GM21576 (cell line): ENCODE measurements at regions not wholly inside any gene's neighbourhood (a gene's known extent, or its start where the extent isn't known, plus 50 kb on each side); places are given as distances from the start of the nearest gene placed in this dataset.

Experiments used
- ATAC-seq: cut with Tn5 transposase; IDR thresholded peaks from one replicate; pipeline ENCODE4 v1.9.1; 2021; ENCODE audit warnings: mild to moderate bottlenecking, moderate library complexity; ENCODE audit not compliant: unreplicated experiment

DNA sequence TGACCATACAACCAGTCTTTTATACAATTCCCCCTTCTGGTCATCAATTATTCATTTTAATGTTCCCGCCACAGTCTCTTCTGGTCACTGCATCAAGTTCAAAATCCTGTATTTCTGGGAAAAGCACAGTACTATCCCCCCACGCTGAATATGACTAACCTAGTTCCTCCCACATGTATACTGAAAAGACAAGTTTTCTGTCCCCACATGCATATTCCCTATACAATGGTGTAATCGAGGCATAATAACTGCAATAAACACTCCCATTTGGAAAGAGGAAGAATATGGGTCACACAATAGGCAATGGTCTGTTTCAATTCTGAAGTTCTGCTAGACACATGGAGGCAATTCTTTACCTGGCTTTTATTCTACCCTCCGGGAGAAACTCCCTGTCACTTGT lies 344.9 kb downstream of the EFNA5 start:
- ATAC-seq = no peak

DNA sequence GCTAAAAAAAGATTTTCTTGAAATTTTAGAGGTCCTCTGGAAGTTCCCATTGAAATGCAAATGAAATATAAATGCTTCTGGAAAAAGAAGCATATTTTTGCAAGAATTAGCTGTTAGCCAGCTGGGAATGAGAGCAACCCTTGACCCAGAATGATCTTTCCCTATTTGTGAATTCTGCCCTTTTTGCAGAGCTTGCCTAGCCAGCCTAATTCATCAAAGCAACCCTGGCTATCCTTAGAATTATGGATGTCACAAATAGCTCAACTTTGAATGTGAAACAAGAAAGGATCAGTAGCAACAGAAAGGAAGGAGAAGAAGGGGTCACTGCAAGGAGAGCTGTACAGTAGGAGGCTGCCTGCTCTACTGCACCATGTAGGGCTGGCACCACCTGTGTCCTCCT lies 345.9 kb downstream of the EFNA5 start:
- ATAC-seq = no peak

DNA sequence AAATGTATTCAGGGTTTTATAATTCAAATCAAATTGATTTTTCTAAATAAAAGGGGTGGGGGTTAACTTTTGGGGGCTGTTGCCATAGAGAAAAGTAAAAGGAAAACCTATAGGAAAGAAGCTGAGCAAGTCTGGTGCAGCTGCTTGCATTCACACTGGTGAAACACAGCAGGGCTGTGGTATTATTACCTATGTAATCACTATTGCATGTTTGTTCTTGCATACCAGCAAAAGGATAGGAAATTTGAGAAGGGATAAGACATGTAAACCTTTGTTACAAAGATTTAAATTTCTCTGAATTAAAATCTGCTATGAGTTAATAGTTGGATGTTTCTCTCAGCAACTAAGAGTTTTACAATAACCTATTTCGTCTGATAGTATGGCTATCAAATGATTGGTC lies 346.7 kb downstream of the EFNA5 start:
- no peak for ATAC-seq

- no peak for ATAC-seq
Observed at GRCh38 chr5:107323536-107323935, 347.2 kb downstream of the EFNA5 start.

- no peak for ATAC-seq
Observed at GRCh38 chr5:107322936-107323335, 347.8 kb downstream of the EFNA5 start.

DNA sequence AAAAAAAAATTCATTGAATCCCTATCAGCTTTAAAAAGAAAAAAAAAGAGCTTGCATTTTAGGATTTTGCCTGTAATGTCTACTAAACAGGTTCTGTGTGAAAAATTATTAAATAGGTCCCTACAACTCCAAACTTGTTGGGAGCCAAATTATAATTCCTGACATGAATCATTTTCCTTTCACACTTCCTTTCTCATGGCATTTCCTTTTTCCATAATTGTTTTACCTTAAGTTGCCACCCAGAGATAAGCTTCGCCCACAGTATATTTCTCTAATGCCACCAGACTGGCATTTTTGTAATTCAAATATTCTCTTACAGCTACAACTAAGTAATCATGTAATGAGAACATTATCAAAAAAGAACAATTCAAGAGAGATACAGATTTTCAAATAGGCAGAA lies 348.8 kb downstream of the EFNA5 start:
- ATAC-seq = no peak

DNA sequence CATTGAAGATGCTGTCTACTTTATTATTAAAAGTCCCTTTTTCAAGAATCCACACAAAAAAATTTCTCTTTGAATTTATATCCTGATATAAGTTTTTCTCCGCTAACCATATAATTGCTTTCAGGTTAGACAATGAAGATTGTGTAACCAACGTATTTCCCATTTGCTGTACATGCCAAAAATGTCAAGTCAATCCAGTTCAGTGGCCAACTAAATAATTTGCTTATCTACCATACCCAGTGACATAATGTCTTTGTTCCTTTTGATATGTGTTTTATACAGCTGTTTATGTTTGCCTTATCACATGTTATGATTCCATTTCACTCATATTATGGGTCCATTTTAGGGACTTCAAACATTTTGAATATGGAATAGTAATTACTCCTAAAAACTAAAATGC lies 349.9 kb downstream of the EFNA5 start:
- no peak for ATAC-seq

- no peak for ATAC-seq
Observed at GRCh38 chr5:107320376-107320775, 350.4 kb downstream of the EFNA5 start.

GRCh38 chr5:107319901-107320300 lies 350.8 kb downstream of the EFNA5 start:
- ATAC-seq = no peak

DNA sequence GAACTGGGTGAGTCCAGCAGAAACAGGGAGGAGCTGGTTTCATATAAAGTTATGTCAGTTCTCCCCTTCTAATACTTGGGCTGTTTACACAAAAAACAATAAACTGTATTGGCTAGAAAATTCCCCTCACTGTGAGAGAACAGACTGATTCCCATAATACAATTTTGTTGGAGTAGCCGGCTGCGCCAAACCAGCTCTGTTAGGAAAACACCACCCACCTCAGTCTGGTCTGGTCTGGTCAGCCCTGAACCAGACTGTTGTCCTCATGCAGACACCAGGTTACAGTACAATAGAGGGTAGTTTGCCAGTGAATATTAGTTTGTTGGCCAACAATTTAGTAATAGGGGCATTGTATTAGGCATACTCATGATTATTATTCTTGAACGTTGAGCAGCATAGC lies 356.4 kb downstream of the EFNA5 start:
- no peak for ATAC-seq

DNA sequence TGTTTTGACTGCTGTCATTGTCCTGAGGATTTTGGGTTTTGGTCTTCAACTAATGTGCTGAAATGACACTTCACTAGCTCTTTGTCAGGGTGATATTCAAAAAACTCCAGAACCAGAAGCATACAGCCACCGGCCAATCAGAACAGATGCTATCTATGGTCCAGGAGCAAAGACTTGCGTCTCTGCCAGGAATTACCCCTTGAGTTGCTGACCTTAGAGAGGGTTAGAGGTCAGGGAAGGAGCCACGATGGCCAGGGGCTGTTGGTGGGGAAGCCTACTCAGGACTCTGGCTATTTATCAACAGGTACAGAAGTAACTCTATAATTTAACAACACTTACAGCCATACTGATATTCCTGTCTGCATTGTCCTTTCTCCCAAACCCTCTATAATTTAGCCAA lies 356.8 kb downstream of the EFNA5 start:
- no peak for ATAC-seq

DNA sequence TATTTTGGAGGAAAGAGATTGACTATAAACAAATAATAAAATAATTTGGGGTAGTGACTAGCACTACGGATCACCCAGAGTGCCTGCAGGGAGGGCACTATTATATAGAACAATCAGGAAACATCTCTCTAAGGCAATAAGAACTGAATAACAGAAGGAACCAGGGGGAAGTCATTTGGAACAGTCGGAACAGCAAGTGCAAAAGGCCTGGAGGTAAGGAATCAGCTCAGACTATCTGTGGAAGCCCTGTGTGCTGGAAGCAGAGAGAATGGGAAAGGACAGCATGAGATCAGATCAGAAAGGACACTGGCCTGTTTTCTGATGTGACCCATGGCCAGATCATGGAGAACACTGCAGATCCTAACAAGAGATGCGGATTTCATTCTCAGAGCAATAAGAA lies 357.6 kb downstream of the EFNA5 start:
- no peak for ATAC-seq

- no peak for ATAC-seq
Observed at GRCh38 chr5:107310181-107310580, 360.6 kb downstream of the EFNA5 start.

DNA sequence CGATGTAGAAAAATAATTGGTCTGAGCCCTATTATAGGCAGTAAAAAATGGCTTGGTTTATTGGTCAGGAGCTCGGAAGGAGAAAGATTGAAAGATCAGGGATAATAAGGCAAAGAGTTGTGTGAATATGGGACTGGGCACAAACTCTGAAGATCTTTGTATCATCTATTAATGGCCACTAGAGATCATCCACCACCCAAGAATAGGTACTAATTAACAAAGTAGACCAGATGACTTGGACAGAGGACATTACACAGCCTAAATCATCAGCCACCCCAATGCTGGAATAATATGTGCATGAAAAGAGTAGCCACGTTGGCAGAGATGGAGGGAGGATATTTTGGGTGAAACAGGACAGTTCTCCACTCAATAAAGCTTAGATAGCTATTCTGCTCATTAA lies 364.1 kb downstream of the EFNA5 start:
- ATAC-seq = no peak

- no peak for ATAC-seq
Observed at GRCh38 chr5:107306002-107306401, 364.7 kb downstream of the EFNA5 start.

DNA sequence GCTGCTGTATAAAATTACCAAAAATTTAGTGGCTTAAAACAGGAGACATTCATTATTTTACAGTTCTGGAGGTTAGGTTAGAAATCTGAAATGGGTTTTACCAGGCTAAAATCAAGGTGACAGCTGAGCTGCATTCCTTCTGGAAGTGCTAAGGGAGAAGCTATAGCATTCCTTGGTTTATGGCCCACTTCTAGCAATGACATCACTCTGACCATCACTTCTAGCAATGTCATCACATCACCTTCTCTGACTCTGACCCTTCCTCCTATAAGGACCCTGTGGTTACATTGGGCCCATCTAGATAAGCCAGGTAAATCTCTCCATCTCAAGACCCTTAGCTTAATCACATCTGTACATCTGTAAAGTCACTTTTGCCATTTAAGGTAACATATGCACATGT lies 366.1 kb downstream of the EFNA5 start:
- no peak for ATAC-seq

DNA sequence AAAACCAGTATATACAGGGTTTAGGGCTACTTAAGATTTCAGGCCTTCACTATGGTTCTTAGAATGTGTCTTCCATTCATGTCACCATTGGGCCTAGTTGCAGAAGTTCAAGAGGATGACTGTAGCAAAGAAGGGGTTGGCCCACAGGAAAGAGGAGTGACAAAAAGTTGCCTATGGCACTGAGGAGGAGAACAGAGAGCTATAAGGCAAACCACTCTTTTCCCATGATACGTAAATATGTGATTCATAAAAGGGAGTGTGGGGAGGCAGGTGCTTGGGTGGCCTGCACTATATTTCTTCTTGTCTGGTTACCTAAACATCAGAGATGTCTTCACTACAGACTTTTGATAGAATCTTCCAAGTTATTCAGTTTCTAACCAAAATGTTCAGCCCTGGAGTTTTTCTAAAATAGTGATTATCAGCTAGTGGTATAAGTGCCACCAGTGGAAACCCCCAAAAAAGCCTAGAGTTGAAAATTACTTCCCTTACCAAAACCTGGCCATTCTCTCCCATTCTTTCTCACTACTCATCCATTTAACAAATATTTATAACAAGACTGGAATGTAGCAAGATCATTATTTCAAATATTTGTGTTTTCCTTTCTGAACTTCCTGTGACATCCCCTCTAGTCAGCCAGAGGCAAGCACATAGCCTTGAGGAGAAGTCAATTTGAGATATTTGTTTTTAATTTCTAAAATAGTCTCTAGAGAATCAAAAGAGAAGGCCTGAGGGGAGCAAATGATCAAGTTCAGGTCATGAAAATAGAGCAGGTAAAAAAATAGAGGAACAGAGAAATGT lies 367.4 kb downstream of the EFNA5 start:
- ATAC-seq = no peak

DNA sequence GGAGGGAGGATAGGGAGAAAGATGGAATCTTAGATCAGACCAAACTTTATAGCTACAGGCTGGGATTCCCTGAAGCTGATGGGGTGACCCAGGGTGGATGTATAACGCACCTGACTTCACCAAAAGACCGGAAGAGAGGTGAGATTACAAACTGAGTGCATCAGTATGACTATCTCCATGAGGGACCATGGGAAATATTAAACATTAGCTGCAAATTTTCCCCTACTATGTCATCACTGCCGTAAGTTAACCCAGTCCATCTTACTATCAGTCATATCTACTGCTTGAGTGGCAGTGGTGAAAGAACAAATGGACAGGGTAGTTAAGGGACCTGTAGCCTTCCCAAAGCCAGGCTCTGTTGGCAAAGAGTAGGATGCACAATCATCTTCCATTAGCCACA lies 368.3 kb downstream of the EFNA5 start:
- no peak for ATAC-seq

DNA sequence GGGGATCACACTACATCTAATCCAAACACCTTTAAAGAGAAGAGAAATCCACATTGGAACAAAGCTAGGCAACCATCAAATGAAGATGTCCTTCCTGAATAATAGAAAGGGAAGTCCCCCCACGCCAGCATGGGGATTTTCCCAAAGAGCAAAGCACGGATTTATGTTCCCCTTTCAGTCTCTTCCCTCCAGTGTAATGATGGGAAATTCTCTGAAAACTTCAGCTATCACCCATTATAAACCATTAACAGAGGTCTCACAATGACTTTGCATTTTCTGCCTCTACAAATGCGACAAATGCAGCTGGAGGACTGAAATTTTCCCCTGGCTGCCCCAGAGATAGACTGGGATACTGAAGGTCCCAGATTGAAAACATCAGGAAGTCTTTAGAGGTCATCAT lies 368.7 kb downstream of the EFNA5 start:
- ATAC-seq = no peak

GRCh38 chr5:107300721-107301327 lies 369.9 kb downstream of the EFNA5 start:
- ATAC-seq = no peak

DNA sequence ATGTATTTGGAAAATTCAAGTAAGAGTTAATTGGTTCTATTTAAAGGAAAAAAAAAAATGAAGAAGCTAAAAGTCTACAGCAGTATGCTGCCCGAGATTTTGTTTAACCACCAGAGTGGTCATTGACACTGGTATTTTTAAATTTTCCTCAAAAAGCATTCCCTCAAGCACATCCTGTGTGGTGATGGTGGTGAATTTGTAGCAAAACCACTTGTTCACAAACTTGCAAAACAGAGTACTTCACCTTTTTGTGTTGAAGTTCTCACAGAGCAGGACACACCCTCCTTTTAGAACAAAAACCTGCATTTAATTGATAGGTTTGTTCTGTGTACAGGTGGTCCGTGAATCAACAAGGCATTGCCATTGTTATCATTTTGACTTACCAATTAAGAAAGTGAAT lies 374.2 kb downstream of the EFNA5 start:
- ATAC-seq = no peak

GRCh38 chr5:107295914-107296313 lies 374.8 kb downstream of the EFNA5 start:
- ATAC-seq = no peak

DNA sequence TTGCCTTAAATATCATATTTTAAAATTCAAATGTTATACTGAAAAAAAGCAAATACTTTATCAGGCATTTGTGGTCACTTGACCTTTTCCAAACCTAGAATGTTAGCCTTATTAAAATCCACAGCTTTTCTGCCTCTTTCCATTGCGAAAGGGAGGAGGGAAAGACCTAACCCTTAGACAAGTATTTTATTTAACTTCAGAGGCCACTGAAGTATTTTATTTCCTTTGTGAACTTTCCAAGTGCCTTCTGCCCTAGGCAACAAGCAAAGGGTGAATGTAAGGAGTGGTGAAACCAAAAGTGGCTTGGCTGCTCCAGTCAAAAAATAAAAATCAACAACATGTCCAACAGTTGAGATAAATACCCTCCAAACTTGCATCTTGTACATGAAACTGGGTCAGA lies 376.1 kb downstream of the EFNA5 start:
- no peak for ATAC-seq
